ENCODE measurements at regions not wholly inside any gene's neighbourhood (a gene's known extent, or its start where the extent isn't known, plus 50 kb on each side); places are given as distances from the start of the nearest gene placed in this dataset.

- TF ChIP-seq, protein P1, sequence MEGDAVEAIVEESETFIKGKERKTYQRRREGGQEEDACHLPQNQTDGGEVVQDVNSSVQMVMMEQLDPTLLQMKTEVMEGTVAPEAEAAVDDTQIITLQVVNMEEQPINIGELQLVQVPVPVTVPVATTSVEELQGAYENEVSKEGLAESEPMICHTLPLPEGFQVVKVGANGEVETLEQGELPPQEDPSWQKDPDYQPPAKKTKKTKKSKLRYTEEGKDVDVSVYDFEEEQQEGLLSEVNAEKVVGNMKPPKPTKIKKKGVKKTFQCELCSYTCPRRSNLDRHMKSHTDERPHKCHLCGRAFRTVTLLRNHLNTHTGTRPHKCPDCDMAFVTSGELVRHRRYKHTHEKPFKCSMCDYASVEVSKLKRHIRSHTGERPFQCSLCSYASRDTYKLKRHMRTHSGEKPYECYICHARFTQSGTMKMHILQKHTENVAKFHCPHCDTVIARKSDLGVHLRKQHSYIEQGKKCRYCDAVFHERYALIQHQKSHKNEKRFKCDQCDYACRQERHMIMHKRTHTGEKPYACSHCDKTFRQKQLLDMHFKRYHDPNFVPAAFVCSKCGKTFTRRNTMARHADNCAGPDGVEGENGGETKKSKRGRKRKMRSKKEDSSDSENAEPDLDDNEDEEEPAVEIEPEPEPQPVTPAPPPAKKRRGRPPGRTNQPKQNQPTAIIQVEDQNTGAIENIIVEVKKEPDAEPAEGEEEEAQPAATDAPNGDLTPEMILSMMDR (IDR thresholded peaks at IDR 0.05): no peak
- no peak for TF ChIP-seq POLR2AphosphoS5 (IDR thresholded peaks at IDR 0.05)
- no peak for TF ChIP-seq POLR2A (IDR thresholded peaks at IDR 0.05)
Measured at GRCh38 chr7:52794621-52795020, 240.8 kb upstream of the POM121L12 start.

All from breast epithelium (tissue), 3 donors.